ENCODE measurements at regions not wholly inside any gene's neighbourhood (a gene's known extent, or its start where the extent isn't known, plus 50 kb on each side); places are given as distances from the start of the nearest gene placed in this dataset.

GRCh38 chr22:48866906-48867681 is 960.6 kb downstream of the BRD1 start:
- DNase-seq (ENCODE audit: extremely low read depth, low read depth) = no peak
- TF ChIP-seq, protein P1, sequence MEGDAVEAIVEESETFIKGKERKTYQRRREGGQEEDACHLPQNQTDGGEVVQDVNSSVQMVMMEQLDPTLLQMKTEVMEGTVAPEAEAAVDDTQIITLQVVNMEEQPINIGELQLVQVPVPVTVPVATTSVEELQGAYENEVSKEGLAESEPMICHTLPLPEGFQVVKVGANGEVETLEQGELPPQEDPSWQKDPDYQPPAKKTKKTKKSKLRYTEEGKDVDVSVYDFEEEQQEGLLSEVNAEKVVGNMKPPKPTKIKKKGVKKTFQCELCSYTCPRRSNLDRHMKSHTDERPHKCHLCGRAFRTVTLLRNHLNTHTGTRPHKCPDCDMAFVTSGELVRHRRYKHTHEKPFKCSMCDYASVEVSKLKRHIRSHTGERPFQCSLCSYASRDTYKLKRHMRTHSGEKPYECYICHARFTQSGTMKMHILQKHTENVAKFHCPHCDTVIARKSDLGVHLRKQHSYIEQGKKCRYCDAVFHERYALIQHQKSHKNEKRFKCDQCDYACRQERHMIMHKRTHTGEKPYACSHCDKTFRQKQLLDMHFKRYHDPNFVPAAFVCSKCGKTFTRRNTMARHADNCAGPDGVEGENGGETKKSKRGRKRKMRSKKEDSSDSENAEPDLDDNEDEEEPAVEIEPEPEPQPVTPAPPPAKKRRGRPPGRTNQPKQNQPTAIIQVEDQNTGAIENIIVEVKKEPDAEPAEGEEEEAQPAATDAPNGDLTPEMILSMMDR (IDR thresholded peaks at IDR 0.05; ENCODE audit: low read depth, low read length) = no peak

DNA sequence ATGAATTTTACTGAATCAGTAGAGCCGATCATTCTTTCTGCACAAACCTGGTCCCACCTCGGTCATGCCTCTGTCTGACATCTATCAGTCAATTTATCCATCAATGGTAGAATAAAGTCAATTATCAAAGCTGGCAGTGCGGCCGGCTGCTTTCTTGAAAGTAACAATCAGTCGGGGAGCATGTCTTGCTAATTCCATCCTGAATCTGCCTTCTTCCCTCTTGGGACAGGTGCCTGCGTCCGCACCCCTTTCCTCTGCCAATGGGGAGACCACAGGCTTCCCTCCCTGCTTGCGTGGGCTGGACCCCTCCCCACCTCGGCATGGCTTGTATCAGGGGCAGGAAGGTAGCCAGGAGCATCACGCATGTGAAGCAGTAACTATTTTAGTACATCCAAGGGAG is 962.9 kb downstream of the BRD1 start:
- no peak for DNase-seq (ENCODE audit: extremely low read depth, low read depth)
- TF ChIP-seq, protein P1 (IDR thresholded peaks at IDR 0.05; ENCODE audit: low read depth, low read length) = no peak

DNA sequence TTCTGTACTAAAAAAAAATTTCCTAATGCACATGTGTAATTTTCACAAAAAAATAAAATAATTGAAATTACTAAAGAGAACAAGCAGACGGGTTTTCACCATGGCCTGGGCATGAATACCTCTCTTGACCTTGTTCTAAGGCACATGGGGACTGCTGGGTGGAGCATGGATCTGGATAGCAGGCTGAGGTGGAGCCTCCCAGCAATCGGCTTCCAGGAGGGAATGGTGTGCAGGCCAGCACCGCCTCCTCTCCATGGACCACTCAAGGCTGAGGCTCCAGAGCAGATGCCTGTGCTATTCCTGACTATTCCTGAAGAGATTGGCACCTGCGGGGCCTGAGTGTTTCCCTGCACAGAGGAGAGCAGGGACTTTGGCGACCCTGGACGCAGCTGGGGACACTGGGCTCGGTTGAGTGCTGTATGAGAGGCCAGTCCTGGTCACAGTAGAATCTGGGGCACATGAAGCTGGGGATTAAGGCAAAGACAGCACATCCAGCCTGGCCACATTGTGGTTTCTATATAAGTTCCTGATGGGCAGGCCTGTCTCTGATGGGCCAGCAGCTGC is 963.6 kb downstream of the BRD1 start:
- no peak for DNase-seq (ENCODE audit: extremely low read depth, low read depth)
- TF ChIP-seq, protein P1 (IDR thresholded peaks at IDR 0.05; ENCODE audit: low read depth, low read length) = no peak

GRCh38 chr22:48860557-48860956 is 967.1 kb downstream of the BRD1 start:
- TF ChIP-seq, protein P1 (IDR thresholded peaks at IDR 0.05; ENCODE audit: low read depth, low read length) = no peak
- DNase-seq (ENCODE audit: extremely low read depth, low read depth) = no peak

DNA sequence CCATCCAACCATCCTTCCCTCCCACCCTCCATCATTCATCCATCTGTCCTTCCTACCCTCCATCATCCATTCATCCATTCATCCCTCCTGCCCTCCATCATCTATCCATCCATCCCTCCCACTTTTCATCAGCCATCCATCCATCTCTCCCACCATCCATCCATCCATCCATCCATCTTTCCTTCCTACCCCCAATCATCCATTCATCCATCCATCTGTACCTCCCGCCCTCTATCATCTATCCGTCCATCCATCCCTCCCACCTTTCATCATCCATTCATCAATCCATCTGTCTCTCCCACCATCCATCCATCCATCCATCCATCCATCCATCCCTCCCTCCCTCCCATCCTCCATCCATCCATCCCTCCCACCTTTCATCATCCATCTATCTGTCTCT is 968.8 kb downstream of the BRD1 start:
- TF ChIP-seq, protein P1 (IDR thresholded peaks at IDR 0.05; ENCODE audit: low read depth, low read length) = no peak
- DNase-seq (ENCODE audit: extremely low read depth, low read depth) = no peak

- TF ChIP-seq, protein P1 (IDR thresholded peaks at IDR 0.05; ENCODE audit: low read depth, low read length) = no peak
- DNase-seq (ENCODE audit: extremely low read depth, low read depth) = no peak
Measured at GRCh38 chr22:48858121-48858520, 969.6 kb downstream of the BRD1 start.

- no peak for DNase-seq (ENCODE audit: extremely low read depth, low read depth)
- TF ChIP-seq, protein P1 (IDR thresholded peaks at IDR 0.05; ENCODE audit: low read depth, low read length) = no peak
Measured at GRCh38 chr22:48857202-48857805, 970.4 kb downstream of the BRD1 start.
